Immature natural killer cell (primary cell): ENCODE measurements at regions not wholly inside any gene's neighbourhood (a gene's known extent, or its start where the extent isn't known, plus 50 kb on each side); places are given as distances from the start of the nearest gene placed in this dataset.

Experiments used
- DNase-seq, 3 donors: peaks; one replicate each; pipeline ENCODE4 v3.0.0; 2022; ENCODE audit warnings: mixed read lengths in 1 of 3
- H3K27ac Mint-ChIP-seq, 6 donors: one replicate each; pipeline ENCODE4 v1.8.0; 2020; ENCODE audit warnings: mixed read lengths in 6 of 6, mild to moderate bottlenecking in 5 of 6, inconsistent platforms in 4 of 6, moderate library complexity in 3 of 6
- H3K27me3 Mint-ChIP-seq, 3 donors: one replicate each; pipeline ENCODE4 v1.8.0; 2020 to 2021; ENCODE audit warnings: low read depth in 3 of 3, mild to moderate bottlenecking in 3 of 3, mixed read lengths in 3 of 3, moderate library complexity in 3 of 3, inconsistent platforms in 1 of 3
- H3K36me3 Mint-ChIP-seq, 3 donors: one replicate each; pipeline ENCODE4 v1.8.0; 2020; ENCODE audit warnings: mixed read lengths in 3 of 3, inconsistent platforms in 2 of 3, mild to moderate bottlenecking in 2 of 3
- H3K4me1 Mint-ChIP-seq, 2 donors: one replicate each; pipeline ENCODE4 v1.8.0; 2020; ENCODE audit warnings: inconsistent platforms in 2 of 2, mild to moderate bottlenecking in 2 of 2, mixed read lengths in 2 of 2, moderate library complexity in 1 of 2
- H3K4me3 Mint-ChIP-seq, 5 donors: one replicate each; pipeline ENCODE4 v1.8.0; 2020; ENCODE audit warnings: mild to moderate bottlenecking in 5 of 5, mixed read lengths in 5 of 5, inconsistent platforms in 3 of 5, moderate library complexity in 3 of 5
- H3K9me3 Mint-ChIP-seq, 6 donors: one replicate each; pipeline ENCODE4 v1.8.0; 2020; ENCODE audit warnings: mild to moderate bottlenecking in 6 of 6, mixed read lengths in 6 of 6, inconsistent platforms in 4 of 6, moderate library complexity in 3 of 6

- no peak overlapping the region for H3K4me3 Mint-ChIP-seq
- no peaks in the 10 kb centered on the region for H3K4me1 Mint-ChIP-seq
- no peaks in the 10 kb centered on the region for H3K27me3 Mint-ChIP-seq
- DNase-seq: no peak
- peaks cover 7 to 24% (median 23%) of the 10 kb centered on the region in 3 donors for H3K36me3 Mint-ChIP-seq
- H3K27ac Mint-ChIP-seq: no peak overlapping the region
- H3K9me3 Mint-ChIP-seq: no peaks in the 10 kb centered on the region
Observed at GRCh38 chr21:28548291-28548690, 444.4 kb downstream of the LTN1 start.

- Mint-ChIP-seq H3K36me3 (peaks cover 7 to 24% (median 23%) of the 10 kb centered on the region in 3 donors), H3K4me3 (no peak overlapping the region), H3K9me3 (no peaks in the 10 kb centered on the region)
Observed at GRCh38 chr21:28547766-28548165, 444.9 kb downstream of the LTN1 start.

DNA sequence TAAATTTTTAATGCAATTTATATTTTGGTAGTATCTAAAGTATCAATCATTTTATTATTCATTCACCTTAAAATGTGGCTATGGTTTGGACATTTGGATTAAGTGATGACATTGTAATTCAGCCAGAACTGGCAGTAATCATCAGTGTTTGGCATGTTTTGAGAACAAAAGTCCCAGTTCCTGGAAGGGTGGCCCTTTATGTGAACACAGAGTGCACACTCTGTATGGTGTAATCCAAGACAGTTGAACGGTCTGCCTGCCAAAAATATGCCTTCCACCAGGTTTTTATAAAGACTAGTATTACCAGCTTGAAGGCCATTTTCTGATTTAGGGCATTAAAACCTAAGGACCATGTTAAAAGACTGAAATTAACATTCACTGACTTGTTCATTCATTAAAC, 448.7 kb downstream of the LTN1 start:
- H3K27ac Mint-ChIP-seq: no peak overlapping the region
- peaks cover 7 to 19% (median 17%) of the 10 kb centered on the region in 3 donors for H3K36me3 Mint-ChIP-seq
- H3K27me3 Mint-ChIP-seq: no peaks in the 10 kb centered on the region
- DNase-seq: no peak
- no peaks in the 10 kb centered on the region for H3K9me3 Mint-ChIP-seq
- H3K4me1 Mint-ChIP-seq: no peaks in the 10 kb centered on the region
- no peak overlapping the region for H3K4me3 Mint-ChIP-seq

More at GRCh38 chr21:28547766-28548165, 444.9 kb downstream of the LTN1 start:
- H3K27ac Mint-ChIP-seq: no peak overlapping the region
- DNase-seq: no peak
- no peaks in the 10 kb centered on the region for H3K27me3 Mint-ChIP-seq
- no peaks in the 10 kb centered on the region for H3K4me1 Mint-ChIP-seq

DNA sequence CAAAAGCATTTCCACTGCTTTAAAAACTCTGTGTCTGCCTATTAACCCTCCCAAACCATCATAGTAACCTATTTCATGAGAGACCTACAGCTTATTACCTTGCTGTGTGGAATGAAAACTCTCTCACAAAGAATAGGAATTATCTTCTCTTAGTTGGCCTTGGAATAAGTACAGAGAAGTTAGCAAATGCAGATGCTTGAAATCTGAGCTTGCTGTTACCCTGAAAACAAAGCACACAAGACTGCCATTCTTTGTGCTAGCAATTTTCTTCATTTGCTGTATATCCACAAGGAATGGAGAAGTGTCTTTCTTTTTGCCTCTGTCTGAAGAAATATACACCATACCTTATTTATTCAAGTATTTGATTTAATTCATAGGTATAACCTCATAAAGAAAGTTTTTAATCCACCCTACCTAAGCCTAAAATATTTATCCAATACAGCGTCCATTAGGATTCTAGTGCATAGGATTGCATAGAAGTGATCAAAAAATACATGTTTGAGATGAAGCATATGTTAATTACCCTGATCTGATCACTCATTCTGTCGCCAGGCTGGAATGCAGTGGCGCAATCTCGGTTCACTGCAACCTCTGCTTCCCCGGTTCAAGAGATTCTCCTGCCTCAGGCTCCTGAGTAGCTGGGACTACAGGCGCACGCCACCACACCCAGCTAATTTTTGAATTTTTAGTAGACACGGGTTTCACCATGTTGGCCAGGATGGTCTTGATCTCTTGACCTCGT, 451.1 kb downstream of the LTN1 start:
- Mint-ChIP-seq H3K4me1 (no peaks in the 10 kb centered on the region), H3K36me3 (peaks cover 7 to 11% (median 9%) of the 10 kb centered on the region in 3 donors), H3K27me3 (no peaks in the 10 kb centered on the region), H3K9me3 (no peaks in the 10 kb centered on the region), H3K4me3 (no peak overlapping the region), H3K27ac (no peak overlapping the region)
- no peak for DNase-seq

- DNase-seq: no peak
- no peaks in the 10 kb centered on the region for H3K9me3 Mint-ChIP-seq
- no peak overlapping the region for H3K4me3 Mint-ChIP-seq
- no peaks in the 10 kb centered on the region for H3K4me1 Mint-ChIP-seq
- peaks cover under 1 to 1% (median 1%) of the 10 kb centered on the region in 3 donors for H3K36me3 Mint-ChIP-seq
- H3K27ac Mint-ChIP-seq: no peak overlapping the region
- H3K27me3 Mint-ChIP-seq: no peaks in the 10 kb centered on the region
Observed at GRCh38 chr21:28540514-28540913, 452.2 kb downstream of the LTN1 start.

DNA sequence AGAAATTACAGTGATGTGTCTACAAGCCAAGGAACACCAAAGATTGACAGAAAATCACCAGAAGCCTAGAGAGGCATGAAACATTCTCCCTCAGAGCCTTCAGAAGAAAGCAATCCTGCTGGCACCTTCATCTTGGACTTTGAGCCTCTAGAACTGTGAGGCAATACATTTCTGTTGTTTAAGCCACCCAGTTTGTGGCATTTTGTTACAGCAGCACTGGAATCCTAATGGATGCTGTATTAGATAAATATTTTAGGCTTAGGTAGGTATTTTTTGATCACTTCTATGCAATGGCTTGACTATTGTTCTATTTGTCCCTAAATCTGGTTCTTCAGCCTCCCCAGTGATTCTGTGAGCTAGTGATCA, 453.1 kb downstream of the LTN1 start:
- H3K36me3 Mint-ChIP-seq: no peaks in the 10 kb centered on the region
- no peak overlapping the region for H3K4me3 Mint-ChIP-seq
- no peaks in the 10 kb centered on the region for H3K9me3 Mint-ChIP-seq
- peak overlapping the region in 1 of 6 donors; percentile 63 for H3K27ac Mint-ChIP-seq
- no peaks in the 10 kb centered on the region for H3K27me3 Mint-ChIP-seq
- no peak for DNase-seq
- no peaks in the 10 kb centered on the region for H3K4me1 Mint-ChIP-seq

GRCh38 chr21:28538987-28539622, 453.6 kb downstream of the LTN1 start:
- H3K4me1 Mint-ChIP-seq: no peaks in the 10 kb centered on the region
- no peaks in the 10 kb centered on the region for H3K36me3 Mint-ChIP-seq
- H3K27ac Mint-ChIP-seq: no peak overlapping the region
- no peaks in the 10 kb centered on the region for H3K9me3 Mint-ChIP-seq
- no peak overlapping the region for H3K4me3 Mint-ChIP-seq
- no peaks in the 10 kb centered on the region for H3K27me3 Mint-ChIP-seq
- no peak for DNase-seq

DNA sequence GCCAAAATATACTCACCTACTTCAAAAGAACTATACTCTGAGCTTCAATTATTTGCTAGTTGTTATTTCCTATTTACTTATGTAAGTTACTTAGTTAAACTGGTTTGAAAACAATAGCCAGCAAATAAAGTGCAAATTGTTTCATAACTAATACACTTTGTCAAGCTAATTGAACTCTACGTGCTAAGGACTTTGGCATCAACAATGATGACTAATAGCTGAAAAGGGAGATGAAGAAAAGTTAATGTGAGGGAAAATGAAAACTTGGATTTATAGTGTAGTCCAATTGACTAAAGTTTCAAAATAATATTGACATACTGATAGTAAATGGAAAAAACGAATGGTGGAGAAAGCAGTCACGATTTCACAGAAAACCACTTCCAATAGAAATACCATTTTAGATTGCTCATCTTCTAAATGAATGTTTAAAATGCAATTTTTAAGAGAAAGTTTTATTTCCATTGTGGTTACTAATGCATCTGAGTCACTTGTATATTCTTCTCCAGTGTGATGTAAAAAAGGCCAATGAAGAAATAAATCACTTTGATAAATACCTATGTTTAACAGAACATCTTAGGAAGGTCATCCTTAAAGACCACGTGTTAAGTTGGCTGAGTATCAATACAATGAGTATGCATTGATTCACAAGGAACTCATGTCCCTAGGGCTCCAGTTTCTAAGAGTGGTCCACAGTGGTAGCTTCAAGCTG, 455.2 kb downstream of the LTN1 start:
- Mint-ChIP-seq H3K9me3 (no peaks in the 10 kb centered on the region), H3K27me3 (no peaks in the 10 kb centered on the region), H3K36me3 (no peaks in the 10 kb centered on the region), H3K4me1 (no peaks in the 10 kb centered on the region), H3K4me3 (no peak overlapping the region), H3K27ac (no peak overlapping the region)
- no peak for DNase-seq

DNA sequence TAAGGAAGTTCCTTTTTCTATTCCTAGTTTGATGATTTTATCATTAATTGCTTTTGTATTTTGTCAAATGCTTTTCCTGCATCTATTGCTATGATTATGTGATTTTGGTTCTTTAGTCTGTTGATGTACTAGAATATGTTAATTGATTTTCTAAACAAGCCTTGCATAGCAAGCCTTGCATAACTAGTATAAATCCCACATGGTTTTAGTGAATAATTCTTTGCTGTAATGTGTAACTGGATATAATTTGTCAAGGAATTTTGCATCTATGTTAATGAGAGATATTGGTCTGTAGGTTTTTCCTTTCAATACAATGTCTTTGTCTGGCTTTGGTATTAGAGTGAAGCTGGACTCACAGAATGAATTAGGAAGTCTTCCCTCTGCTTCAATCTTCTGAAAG, 460.2 kb downstream of the LTN1 start:
- no peak overlapping the region for H3K4me3 Mint-ChIP-seq
- H3K27me3 Mint-ChIP-seq: peaks cover 0 to 10% (median under 1%) of the 10 kb centered on the region in 3 donors
- no peaks in the 10 kb centered on the region for H3K36me3 Mint-ChIP-seq
- H3K9me3 Mint-ChIP-seq: no peaks in the 10 kb centered on the region
- DNase-seq: no peak
- no peak overlapping the region for H3K27ac Mint-ChIP-seq
- no peaks in the 10 kb centered on the region for H3K4me1 Mint-ChIP-seq

DNA sequence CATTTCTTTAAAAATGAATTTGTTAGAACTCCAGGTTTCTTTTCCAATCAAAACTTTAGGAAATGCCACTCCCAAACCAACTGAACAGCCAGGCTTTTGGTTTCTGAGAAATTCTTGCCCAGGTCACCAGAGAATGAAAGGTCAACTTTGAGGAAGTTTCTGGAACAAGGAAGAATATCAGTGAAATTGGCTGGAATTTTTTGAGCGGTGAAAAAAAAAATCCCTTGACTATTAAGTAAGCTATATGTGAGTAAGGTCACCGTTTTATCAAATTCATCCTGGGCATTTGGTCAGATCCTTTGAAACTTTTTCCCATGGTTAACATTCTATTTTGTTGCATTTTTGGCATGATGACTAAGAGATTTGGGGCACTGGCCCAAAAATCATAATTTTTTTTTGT, 469.3 kb downstream of the LTN1 start:
- Mint-ChIP-seq H3K27ac (no peak overlapping the region), H3K9me3 (no peaks in the 10 kb centered on the region), H3K4me1 (peaks cover 25 to 27% of the 10 kb centered on the region in 2 donors), H3K36me3 (no peaks in the 10 kb centered on the region), H3K4me3 (no peak overlapping the region), H3K27me3 (peaks cover 1 to 4% (median 2%) of the 10 kb centered on the region in 3 donors)
- DNase-seq: no peak

GRCh38 chr21:28522014-28522799, 470.5 kb downstream of the LTN1 start:
- peak; percentile 29 to 37 (median 36) for DNase-seq
- H3K4me3 Mint-ChIP-seq: peak overlapping the region; percentile 38 to 53 (median 48)

GRCh38 chr21:28518630-28519029, 474.0 kb downstream of the LTN1 start:
- no peaks in the 10 kb centered on the region for H3K36me3 Mint-ChIP-seq
- H3K4me3 Mint-ChIP-seq: no peak overlapping the region
- no peaks in the 10 kb centered on the region for H3K27me3 Mint-ChIP-seq
- peaks cover 27% of the 10 kb centered on the region in 2 donors for H3K4me1 Mint-ChIP-seq
- no peak overlapping the region for H3K27ac Mint-ChIP-seq
- DNase-seq: no peak
- no peaks in the 10 kb centered on the region for H3K9me3 Mint-ChIP-seq

More at GRCh38 chr21:28522014-28522799, 470.5 kb downstream of the LTN1 start:
- Mint-ChIP-seq H3K36me3 (no peaks in the 10 kb centered on the region), H3K9me3 (no peaks in the 10 kb centered on the region), H3K4me1 (peaks cover 25 to 27% of the 10 kb centered on the region in 2 donors), H3K27ac (peak overlapping the region in 4 of 6 donors; percentile 10 to 74 (median 28)), H3K27me3 (peaks cover 0 to 1% (median 0%) of the 10 kb centered on the region in 3 donors)

DNA sequence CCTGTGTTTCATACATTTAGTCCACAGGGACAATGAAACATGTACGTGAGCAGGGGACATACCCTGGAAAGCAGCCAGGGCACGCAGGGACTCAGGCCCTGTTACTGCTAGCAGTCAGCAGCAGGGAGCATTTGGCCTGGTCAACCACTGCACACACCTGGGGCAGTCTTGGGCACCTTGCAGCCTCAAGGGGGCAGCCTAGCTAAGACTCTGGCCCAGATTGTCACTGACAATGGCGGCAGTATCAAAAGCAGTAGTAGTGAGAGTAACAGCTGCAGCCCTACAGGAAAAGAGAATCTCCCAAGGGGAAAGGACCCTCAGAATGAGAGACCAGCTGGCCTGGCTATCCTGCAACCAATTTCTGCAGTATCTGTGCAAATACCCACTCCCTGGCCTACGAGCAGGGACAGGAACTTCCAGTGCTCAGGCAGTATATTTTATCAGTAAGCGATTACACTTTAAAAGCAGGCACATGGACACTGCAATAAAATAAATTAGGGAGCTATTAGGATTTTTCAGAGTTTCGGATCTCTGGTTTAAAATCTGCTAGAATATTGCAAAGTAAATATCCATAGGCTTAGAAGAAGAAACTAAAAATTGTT, 475.6 kb downstream of the LTN1 start:
- no peaks in the 10 kb centered on the region for H3K9me3 Mint-ChIP-seq
- peaks cover 17 to 19% of the 10 kb centered on the region in 2 donors for H3K4me1 Mint-ChIP-seq
- H3K4me3 Mint-ChIP-seq: no peak overlapping the region
- no peak overlapping the region for H3K27ac Mint-ChIP-seq
- H3K36me3 Mint-ChIP-seq: no peaks in the 10 kb centered on the region
- peak; percentile 35 to 54 (median 49) for DNase-seq
- H3K27me3 Mint-ChIP-seq: no peaks in the 10 kb centered on the region
